Amygdala (tissue), 56 donors: ENCODE measurements at regions not wholly inside any gene's neighbourhood (a gene's known extent, or its start where the extent isn't known, plus 50 kb on each side); places are given as distances from the start of the nearest gene placed in this dataset.

Source experiments
- DNase-seq, 56 donors: peaks; one replicate each; lab custom pipeline; 2025; lab: John Stamatoyannopoulos, UW

DNA sequence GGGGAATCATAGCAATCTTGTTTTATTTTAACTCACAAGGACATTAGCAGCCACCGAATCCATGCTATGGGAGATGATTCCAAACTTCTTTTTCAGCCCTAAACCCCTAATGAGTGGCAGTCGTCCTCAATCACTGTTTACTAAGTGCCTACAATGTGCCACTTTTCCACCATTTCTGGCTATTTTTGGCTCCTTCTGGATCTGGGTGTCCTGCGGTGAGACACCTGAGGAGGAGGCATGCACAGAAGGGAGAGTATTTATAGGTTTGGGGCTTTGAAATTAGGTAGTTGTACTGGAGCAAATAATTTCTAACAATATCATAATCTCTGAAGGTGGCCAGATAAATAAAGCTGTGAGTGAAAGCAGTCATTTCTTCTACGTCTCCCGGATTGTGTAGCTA is 1125.6 kb downstream of the BCL11B start:
- no peak for DNase-seq

DNA sequence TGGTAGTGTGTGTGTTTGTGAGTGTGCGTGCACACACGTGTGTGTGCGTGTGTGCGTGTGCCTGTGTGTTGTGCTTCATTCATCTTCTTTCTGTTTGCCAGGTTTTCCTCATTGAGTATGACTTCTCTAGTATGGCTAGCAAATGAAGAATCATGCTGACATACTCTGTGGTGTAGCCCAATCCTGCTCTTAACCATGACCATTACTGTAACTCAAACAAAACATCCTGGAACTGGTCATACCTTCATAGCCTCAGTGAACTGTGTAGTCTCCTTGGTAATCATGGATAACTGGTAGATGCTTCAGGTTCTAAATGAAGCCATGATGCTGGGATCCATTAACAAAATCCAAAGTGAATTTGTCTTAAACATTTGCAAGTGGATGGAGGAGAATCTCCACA is 1117.7 kb downstream of the BCL11B start:
- no peak for DNase-seq

DNA sequence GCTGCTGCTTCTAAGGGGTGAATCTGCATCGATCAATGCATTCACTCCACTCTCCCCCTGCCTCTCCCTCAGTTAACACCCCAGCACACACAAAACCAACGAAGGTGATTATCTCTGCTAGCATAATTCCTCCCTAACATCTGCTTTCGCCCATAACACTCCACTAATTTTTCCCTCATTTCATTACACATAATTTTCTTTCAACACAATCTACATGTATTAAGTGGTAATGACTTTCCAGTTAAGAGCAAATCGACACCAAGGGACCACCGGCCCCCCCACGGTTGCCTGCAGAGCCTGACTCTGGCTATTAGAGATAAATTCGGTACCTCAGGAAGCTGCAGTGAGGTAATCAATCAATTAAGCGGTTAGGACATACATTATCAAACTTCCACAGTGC is 1115.6 kb downstream of the BCL11B start:
- no peak for DNase-seq

DNA sequence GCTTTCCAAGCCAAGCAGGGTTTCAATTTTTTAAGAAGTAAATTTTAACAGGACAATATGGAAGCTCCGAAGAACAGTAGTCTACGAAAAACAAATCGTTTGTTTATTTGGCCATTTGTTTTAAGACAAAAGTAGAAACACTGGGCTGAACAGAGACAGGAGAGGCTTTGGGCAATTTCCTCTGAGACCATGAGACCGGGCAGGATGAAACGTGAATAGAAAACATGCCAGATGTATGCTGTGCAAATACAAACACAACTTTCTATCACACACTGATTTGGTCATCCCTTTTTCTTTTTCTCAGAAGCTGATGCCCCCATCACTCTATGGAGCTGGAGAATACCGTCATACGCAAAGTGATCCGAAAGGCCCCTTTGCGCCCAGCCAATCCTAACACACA is 1111.1 kb downstream of the BCL11B start:
- DNase-seq: no peak

DNA sequence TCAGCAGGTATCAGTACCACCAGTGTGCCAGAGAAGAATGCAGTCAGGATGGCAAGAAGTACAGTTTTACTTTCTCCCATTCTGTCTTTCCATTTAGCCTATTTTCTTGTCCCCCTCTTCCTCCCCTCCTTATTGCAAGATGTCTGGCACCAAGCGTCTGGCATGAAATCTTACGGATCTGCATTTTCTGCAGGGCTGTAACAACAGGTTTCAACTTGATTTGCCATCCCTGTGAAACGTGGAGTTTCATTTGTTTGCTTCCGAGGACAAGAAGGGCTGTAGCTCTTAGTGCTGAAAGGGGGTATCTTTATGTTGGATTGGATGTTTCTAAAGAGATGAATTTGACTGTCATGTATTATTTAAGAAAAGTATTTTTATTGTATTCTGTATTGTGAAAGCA is 1110.6 kb downstream of the BCL11B start:
- DNase-seq: no peak

DNA sequence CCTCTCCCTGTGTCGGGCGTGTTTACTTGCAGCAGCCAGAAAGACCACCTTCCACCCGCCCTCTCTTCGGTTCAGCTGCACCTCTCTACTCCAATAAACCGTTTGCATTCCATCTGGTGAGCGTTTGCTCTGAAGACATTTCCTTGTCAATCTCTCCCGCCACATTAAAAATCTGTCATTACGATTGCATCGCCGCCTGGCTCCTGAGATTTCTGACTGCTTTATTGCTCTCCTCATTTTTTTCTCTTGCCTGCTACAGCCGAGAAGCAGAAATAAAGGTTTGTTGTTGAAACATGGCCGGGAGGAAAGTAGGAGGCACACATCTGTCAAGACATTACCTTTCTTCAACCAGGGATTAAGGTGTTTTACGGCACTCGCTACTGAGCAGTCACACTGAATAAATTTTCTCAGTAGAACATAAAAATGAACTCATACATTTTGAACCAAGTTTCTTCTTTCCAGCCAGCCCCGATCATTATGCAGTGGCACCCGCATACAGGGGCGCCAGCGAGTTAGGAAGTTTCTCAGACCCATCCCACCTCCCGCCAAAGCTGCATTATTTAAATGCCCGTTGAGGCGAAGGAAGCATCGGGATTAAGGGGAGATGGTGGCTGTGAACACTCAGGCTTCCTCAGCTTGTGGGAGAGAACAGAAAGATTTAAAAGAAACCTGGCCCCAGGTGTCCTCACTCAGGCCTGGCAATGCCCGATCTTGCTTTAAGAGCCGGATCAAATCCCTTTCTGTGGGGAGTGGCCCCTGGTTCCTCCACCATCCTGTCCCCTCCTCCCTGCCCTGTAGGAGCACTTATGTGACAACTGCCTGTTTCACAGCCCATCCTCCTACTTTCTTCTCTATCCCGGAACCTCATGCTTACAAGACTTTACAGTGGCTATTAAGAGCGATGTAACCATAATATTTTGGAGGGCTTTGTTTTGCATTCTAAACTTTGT is 1108.9 kb downstream of the BCL11B start:
- no peak for DNase-seq

DNA sequence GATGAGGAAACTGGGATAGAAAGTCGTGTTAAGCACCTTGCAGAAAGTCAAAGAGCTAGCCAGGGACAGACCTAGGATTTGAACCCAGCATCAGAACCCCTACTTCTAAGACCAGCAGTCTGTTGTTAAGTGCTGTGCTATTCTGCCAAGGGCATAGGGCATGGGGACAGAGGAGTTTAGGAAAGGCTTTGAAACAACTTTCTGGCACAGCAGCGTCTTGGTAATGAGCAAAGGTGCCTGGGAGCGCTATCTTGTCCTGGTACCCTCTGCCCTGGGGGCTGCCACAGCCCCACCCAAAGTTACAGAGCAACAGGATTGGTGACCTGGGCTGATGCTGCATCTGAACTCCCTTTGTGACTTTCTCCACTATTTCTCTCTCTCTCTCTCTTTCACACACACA is 1108.1 kb downstream of the BCL11B start:
- DNase-seq: no peak

DNA sequence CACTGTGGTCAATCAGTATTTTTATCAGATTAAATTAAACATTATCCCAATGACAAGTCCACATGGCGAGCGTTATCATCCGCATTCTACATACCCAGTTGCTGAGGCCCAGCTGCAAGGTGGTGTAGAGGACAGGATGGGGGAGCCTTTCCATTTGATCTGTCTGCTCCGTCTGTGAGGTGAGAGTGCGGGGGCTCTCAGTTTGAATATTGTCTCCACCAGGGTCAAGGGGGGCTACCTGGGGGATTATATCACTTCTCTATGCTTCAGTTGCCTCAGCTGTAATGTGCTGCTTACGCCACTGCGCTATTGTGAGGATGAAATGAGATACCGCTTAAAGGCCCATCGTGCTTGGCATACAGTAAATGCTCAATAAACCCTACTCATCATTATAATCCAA is 1106.0 kb downstream of the BCL11B start:
- DNase-seq: no peak

DNA sequence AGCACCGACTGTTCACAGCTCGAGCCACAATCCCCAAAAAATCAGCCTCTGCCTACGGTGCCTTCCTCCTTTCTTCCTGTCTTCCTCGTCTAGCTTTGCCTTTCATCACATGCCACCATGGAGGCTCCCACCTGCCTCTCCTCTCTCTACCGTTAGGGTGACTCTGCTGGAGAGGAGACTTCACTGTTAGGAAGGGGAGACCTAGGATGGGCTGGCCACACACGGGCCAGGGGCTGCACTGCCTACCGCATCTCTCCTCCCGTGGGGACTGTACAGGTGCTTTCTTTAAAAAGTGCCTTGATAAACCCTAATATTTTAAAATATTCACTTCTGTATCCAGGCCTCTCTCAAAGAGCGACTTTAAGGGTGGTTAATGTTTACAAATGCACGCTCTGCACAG is 1104.7 kb downstream of the BCL11B start:
- DNase-seq: no peak

DNA sequence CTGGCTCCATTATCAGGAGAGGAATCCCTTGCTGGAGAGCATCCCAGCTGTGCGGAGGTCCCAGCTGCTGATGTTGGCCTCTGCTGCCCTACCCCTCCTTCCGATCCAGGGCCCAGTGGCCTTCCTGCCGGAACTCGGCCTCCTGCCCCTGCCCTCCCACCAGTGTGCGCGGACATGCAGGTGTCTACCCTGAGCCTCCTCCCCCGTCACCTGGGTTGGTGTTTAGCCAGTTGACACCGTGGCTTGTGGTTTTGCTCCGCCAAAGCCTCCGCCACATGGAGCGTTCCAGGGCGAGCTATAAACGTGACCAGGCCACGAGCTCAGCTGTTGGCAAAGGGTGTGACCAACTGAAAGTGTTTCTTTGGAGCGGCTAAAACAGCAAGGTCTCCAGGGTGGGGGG is 1104.3 kb downstream of the BCL11B start:
- DNase-seq: no peak

DNA sequence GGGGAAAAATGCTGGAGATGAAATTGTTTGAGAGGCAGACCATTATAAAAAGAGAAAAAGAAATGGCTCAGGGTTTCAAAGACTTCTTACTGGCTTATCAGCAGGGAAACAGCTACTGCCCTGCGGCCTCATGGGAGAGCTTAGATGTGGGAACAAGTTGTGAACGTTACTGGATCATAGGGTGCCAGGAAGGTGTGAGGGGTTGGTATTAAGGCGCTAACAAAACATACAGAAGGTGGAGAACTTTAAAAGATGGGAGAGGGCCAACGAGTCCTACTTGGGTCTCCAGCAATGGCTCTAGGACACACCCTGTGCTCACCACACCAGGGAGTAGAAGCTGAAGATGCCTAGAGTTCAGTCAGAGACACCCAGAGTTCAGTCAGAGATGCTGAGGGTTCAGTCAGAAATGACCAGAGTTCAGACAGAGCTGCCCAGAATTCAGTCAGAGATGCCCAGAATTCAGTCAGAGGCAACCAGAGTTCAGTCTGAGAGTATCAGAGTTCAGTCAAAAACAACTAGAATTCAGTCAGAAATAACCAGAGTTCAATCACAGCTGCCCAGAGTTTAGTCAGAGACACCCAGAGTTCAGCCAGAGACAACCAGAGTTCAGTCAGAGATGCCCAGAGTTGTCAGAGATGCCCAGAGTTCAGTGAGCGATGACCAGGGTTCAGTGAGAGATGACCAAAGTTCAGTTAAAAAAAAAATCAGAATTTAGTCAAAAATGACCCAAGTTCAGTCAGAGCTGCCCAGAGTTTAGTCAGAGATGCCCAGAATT is 1103.6 kb downstream of the BCL11B start:
- DNase-seq: no peak

DNA sequence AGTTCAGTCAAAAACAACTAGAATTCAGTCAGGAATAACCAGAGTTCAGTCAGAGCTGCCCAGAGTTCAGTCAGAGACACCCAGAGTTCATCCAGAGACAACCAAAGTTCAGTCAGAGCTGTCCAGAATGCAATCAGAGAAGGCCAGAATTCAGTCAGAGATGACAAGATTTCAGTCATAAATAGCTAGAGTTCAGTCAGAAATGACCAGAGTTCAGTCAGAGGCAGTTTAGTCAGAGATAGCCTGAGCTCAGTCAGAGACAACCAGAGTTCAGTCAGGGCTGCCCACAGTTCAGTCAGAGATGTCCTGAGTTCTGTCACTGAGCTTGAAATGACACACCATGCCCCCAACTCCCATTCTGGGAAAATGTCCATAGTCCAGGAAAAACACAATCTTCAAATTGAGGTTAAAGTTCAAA is 1102.8 kb downstream of the BCL11B start:
- DNase-seq: no peak

DNA sequence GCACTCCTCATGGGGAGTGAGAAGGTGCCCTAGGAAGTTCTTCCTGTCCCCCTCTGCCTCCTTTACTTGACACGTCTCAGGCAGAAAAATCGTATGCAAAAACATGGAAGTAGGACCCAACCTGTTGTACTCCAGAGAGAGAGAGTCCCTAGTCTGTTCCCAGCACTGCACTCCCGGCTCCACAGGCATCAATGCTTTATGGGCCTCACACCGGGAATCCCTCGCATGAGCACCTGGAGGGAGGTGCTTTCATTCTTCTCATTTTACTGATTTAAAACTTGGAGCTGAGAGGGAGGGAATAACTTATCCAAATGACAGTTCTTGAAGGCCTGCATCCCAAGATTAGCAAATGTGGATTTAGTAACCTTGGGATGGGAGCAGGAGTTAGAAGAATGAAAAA is 1101.4 kb downstream of the BCL11B start:
- DNase-seq: no peak

DNA sequence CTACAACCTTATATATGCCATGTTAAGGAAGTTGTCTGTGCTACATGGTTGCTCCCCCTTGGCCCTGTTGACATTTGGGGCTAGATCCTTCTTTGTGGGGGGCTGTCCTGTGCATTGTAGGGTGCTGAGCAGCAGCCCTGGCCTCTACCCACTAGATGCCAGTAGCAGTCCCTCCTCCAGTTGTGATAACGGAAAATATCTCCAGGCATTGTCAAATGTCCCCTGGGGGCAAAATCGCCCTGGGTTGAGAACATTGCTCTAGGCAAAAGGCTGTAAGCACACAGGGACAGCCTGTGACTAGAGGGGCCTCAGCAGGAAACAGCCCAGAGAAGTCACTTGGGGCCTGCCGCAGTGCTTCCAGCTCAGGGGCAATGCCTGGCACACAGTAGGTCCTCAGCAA is 1100.3 kb downstream of the BCL11B start:
- DNase-seq: no peak

DNA sequence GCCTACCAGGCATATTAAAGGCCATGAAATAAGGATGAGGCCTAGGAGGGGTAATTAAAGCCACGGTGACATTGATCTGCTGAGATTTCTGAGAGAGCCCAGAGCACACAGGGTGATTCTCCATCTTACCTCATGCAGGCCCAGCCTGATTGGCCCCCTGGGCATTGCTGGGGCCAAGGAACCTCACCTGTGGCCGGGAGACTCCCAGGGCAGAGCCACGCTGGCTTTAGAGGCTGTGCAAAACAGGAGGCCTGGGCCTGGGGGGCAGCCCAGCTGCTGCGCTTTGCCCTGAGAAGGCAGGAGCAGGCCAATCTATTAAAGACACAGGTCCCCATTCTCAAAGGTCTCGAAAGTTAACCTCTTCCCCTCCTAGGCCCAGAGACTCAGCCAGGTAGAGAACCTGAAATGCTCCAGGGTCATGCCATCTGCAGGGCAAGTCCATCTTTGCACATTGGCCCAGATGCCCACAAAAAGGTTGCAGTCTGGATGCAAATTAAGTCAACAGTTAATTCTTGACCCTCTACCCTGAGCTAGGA is 1099.7 kb downstream of the BCL11B start:
- DNase-seq: no peak

DNA sequence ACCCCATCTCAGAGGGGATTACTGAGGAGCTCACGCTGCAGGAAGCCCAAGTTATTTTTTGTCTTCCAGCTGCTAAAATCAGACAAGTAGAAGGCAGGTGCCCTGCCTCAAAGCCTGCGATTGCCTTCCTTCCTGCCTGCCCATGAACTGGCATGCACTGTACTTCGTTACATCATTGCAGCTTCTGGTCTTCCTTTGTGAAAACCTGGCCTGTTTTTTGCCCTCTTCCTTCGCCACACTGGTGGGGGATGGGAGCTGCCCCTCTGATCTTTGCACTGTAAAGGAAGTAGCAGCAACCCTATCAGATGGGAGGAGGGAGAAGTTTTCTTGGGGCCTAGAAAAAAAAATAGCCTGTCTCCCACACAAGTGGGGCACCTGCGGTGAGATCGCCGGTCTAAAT is 1098.7 kb downstream of the BCL11B start:
- DNase-seq: no peak

DNA sequence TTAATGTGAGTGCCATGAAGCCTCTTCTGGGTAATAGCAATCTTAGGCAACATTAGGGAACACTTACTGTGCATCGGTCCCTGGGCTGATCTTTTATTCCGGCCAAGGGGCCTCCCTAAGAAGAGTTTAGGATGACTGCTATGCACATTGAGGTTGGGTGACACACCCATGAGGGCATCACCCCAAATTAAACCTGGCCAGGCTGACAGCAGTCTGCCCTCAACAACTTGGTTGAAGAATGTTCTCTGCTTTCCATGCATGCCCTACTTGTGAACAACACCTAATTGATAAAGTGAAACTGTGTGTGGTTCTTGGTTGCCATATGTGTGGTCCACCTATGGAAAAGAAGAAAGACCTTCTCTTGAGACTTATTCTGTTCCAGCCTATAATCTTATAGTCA is 1098.0 kb downstream of the BCL11B start:
- no peak for DNase-seq

DNA sequence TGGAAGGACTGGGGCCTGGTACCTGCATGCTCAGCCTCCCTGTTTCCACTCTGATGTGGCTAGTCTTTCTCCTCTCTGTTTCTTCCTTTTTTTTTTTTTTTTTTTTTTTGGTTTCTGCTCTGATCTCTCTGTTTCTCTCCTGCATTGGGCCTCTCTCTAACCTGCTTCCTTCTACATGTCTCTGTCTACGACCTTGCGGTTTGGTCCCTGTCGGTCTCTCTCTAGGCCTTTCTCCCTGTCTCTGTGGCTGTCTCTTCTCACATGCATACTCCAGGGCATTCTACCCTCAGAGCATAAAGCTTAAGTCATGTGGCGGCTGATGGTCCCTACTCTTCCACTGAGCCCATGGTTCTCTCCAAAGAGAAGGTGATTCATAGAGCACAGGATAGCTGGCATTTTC is 1096.6 kb downstream of the BCL11B start:
- no peak for DNase-seq

DNA sequence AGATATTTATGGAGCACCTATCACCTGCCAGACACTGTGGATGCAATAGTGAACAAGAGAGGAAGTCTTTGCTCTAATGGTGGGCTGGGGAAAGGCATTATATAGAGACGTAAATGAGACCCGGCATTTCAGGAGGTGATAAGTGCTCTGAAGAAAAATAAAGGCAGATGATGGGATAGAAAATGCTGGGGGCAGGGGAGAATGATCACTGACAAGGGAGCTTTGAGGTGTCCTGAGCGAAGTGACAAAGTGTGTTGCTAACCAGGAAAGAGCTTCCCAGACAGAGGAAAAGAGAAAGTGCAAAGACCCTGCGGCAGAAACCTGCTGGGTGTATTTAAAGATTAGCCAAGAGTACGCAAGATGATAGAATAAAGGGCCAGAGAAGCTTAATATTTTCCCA is 1096.1 kb downstream of the BCL11B start:
- no peak for DNase-seq

DNA sequence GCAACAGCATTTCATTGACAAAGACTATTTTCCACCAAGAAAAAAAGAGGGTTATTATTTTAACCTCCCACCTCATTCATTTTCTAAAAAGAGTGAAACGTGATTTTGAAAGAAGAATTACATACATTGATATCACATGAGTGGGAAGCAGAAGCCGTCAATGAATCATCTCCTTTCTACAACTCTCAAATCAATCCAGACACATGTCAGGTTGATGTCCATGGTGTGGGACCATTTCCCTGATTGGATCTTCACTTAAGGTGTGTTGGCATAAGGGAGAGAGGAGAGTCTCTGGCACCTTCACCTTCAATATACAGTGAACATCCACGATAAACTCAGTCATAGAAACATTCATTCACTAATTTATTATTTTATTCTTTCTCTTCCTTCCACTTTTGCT is 1095.1 kb downstream of the BCL11B start:
- DNase-seq: no peak

DNA sequence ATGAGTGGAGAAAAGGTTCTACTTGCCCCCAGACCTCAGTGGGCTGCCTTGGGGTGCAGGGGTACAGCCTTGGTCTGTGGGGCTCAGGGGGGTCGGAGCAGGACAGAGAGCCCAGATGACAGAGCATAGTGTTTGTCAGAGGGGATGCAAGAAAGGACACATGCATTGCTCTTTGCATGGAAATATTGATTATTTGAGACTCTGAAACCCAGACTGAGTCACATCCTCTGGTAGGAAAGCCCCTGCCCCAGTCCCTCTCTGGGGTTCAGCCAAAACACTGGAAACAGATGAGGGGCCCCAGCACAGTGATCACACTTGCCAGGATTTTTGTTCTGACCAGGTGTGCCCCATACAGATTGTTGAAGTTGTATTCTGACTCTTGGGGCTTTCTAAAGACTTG is 1094.4 kb downstream of the BCL11B start:
- DNase-seq: no peak

DNA sequence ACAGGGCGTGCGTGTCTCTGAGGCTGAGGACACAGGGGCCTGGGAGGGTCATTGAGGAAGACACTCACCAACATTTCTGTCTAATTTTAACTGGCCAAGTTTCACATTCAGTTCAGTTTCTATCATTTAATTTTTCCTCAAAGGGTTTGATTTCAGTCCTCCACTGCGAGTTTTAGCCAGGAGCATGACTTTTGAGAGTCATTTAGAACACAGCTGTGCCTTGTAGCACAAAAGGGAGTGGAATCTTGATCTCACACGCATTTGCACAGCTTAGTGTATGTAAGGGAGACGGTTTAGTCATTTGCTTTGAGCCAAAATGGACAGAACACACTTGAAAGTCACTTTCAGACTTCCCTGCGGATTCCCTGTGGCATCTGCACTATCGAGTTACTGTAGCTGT is 1090.8 kb downstream of the BCL11B start:
- DNase-seq: no peak
